GM18867 (cell line): ENCODE measurements at regions not wholly inside any gene's neighbourhood (a gene's known extent, or its start where the extent isn't known, plus 50 kb on each side); places are given as distances from the start of the nearest gene placed in this dataset.
"Not testable (repeated sequence)": the region's sequence is repeated elsewhere in the genome, so short reads cannot be mapped to it uniquely, and the experiment has no call there.

Experiments
- ATAC-seq: cut with Tn5 transposase; IDR thresholded peaks from one replicate; pipeline ENCODE4 v1.9.1; 2021; ENCODE audit warnings: mild to moderate bottlenecking, moderate library complexity; ENCODE audit not compliant: unreplicated experiment

DNA sequence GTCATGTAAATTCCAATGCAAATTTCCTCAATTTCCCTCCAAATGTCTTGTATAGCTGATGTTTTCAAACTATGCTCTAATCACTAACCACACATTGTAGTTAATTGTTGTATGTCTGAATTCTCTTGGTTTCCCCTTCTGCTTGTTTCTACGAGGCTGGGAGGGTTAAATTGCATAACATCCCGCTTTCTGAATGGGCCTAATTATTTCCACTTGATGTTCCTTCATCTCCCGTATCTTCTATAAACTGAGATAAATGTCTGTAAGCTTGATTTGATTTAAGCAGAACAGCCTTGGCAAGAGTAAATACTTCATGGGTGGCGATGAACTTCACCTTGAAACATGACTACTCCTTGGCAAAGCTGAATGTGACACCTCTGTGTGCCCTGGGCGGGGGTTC lies 72.2 kb downstream of the SERINC2 start:
- no peak for ATAC-seq

DNA sequence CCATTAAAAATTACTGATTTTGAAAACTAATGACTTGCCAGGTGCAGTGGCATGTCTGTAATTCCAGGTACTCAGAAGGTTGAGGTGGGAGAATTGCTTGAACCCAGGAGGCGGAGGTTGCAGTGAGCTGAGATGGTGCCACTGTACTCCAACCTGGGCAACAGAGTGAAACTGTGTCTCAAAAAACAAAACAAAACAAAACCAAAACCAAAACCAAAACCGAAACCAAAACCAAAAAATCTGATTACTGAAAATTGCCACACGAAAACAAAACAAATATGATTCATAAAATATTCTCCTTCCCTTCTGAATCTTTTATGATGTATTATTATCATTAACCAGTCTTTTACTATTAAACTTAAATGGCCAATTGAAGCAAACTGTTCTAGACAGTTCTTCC lies 74.1 kb downstream of the SERINC2 start:
- no peak for ATAC-seq

DNA sequence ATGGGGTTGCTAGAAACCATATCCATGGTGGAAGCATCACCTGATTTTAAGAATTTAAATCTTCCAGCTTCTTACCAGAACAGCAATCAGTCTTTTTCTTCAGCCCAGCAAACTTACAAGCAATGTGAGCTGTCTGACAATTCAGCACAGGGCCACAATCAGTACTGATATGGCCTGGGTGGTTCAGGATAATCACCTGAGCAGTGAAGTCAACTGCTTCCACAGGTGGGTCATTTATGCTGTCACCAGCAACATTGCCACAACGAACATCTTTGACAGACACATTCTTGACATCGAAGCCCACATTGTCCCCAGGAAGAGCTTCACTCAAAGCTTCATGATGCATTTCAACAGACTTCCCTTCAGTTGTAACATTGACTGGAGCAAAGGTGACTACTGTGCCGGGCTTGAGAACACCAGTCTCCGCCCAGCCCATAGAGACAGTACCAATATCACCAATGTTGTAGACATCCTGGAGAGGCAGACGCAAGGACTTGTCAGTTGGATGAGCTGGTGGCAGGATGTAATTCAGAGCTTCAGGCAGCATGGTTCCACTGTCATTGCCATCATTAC lies 74.8 kb downstream of the SERINC2 start:
- ATAC-seq = no peak

DNA sequence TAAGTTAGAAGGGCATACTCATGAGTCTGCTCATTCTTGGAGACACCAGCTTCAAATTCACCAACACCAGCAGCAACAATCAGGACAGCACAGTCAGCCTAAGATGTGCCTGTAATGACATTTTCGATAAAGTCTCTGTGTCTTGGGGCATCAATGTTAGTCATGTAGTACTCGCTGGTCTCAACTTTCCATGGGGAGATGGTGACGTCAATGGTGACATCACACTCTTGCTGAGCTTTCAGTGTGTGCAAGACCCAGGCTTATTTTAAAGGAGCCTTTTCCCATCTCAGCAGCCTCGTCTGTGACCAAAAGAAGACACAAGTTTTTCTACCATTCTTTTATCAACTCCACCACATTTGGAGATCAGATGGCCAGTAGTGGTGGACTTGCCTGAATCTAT lies 75.5 kb downstream of the SERINC2 start:
- ATAC-seq = no peak

DNA sequence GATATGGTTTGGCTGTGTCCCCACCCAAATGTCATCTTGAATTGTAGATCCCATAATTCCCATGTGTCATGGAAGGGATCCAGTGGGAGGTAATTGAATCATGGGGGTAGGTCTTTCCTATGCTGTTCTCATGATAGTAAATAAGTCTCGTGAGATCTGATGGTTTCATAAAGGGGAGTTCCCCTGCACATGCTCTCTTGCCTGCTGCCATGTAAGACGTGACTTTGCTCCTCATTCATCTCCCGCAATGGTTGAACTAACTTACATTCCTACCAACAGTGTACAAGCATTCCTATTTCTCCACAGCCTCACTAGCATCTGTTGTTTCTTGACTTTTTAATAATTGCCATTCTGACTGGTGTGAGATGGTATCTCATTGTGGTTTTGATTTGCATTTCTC lies 76.6 kb downstream of the SERINC2 start:
- ATAC-seq = not testable (repeated sequence)

DNA sequence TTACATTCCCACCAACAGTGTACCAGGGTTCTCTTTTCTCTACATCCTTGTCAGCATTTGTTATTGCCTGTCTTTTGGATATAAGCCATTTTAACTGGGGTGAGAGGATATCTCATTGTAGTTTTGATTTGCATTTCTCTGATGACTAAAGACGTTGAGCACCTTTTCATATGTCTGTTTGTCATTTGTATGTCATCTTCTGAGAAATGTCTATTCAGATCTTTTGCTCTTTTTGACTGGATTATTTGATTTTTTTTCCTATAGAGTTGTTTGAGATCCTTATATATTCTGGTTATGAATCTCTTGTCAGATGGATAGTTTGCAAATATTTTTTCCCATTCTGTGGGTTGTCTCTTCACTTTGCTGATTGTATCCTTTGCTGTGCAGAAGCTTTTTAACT lies 77.6 kb downstream of the SERINC2 start:
- ATAC-seq = not testable (repeated sequence)

DNA sequence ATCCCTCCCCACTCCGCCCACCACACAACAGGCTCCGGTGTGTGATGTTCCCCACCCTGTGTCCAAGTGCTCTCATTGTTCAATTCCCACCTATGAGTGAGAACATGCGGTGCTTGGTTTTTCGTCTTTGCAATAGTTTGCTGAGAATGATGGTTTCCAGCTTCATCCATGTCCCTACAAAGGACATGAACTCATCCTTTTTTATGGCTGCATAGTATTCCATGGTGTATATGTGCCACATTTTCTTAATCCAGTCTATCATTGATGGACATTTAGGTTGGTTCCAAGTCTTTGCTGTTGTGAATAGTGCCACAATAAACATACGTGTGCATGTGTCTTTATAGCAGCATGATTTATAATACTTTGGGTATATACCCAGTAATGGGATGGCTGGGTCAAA lies 81.0 kb upstream of the TINAGL1 start:
- not testable (repeated sequence) for ATAC-seq

DNA sequence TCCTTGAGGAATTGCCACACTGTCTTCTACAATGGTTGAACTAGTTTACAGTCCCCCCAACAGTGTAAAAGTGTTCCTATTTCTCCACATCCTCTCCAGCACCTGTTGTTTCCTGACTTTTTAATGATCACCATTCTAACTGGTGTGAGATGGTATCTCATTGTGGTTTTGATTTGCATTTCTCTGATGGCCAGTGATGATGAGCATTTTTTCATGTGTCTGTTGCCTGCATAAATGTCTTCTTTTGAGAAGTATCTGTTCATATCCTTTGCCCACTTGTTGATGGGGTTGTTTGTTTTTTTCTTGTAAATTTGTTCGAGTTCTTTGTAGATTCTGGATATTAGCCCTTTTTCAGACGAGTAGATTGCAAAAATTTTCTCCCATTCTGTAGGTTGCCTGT lies 80.5 kb upstream of the TINAGL1 start:
- not testable (repeated sequence) for ATAC-seq

DNA sequence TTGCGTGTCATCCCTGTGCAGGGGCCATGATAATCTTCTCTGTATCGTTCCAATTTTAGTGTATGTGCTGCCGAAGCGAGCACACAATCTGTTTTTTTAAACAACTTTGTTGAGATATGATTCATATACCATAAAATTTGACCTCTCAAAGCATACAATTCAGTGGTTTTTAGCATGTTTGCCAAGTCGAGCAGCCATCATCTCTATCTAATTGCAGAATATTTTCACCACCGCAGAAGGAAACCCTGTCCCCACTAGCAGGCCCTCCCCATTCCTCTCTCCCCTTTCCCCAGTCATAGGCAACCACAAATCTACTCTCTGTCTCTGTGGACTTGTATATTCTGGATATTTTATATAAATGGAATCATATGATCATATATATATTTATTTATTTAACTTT lies 78.7 kb upstream of the TINAGL1 start:
- no peak for ATAC-seq

DNA sequence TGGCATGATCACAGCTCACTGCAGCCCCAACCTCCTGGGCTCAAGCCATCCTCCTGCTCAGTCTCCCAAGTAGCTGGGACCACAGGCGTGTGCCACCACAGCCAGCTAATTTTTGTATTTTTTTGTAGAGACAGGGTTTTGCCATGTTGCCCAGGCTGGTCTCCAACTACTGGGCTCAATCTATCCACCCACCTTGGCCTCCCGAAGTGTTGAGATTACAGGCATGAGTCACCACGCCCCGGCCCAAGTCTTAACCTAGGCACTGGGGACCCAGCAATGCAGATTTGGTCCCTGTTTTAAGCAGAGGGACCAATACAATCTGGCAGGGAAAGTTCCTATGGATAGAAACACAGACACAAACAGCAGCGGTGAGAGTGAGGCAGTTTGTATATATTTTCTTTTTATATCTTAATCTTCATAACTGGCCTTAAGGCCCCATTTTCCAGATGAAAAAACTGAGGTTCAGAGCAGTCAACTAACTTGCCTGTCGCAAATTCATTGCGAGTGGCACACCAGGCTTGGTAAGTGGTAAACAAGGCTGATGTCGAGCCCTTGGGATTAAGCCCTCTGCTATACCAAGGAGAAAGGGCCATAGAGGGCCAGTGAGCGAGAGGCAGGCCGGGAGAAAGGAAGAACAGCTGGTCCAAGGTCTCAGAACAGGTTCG lies 77.8 kb upstream of the TINAGL1 start:
- no peak for ATAC-seq

DNA sequence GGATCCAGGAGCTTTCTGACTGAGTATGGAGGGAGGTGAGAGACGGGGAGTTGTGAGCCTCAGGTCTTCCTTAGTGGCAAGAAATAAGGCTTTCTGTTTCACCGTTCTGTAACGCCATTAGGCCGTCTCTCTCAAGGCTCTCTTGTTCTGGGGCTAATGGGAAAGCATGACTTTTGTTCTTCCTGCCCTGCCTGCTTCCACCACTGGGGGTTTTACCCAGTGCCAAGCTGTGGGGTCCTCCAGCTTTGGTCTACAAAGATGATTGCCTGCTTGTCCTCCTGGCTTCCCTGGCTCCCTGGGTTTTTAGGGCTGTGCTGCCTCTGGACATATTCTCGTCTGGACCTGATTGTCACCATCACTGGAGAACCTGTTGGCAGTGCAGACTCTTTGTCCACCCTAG lies 74.8 kb upstream of the TINAGL1 start:
- ATAC-seq = no peak

DNA sequence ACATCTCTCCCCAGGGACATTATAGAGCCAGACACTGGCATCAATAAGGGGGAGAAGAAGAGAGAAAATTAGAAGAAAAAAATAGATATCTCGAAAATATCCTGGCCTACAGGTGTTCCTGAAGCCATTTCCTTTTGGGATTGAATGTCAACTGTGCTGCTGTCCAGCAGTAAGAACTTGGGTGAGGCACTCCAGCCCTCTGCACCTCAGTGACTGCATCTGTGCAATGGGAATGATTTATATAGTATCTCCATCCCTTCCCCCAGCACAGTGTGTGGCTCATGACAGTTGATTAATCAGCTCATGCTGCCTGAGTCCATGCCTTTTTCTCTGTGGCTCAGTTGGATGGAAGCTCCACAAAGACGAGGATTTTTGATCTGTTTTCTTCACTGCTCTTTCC lies 74.1 kb upstream of the TINAGL1 start:
- no peak for ATAC-seq

DNA sequence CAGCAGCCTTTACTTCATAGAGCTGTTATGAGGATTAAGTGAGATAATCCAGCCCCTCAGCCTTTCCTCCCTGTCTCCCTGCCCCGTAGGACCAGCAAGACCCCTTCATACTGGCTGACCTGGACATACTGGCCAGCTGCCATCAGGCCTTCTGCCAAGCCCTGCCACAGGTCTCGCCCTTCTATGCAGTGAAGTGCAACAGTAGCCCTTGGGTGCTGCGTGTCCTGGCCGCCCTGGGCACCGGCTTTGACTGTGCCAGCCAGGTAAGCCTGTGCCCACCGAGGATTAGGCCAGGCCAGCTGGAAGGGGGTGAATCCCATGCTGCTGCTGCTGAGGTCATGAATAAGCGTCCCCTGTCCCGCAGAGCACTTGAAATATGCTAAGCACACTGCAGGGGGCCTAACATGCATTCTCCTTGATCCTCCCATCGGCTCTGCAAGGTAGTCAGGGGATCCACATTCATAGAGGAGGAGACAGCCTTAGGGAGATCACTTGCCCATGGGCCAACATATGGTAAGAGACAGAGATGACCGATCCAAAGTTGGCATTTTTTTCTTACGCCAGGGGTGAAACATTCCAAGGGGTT lies 73.3 kb upstream of the TINAGL1 start:
- ATAC-seq = no peak

DNA sequence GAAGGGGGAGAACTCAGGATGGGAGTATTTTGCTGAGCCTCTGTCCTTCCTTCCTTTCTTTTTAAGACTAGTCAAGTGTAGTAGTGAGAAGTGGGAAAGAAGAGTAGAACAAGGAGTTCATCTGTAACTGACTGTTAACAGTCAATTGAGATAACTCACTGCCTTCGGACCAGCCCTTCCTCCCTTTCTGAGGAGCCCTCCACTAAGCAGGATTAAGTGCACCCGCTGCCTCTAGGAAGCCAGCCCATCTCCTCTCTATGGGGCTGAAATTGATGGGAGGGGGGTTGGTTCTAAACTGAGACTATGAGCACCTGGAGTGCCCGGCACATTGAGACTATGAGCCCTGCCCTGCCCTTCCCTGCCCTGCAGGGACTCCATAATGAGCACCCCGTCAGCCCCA lies 72.7 kb upstream of the TINAGL1 start:
- ATAC-seq = no peak

DNA sequence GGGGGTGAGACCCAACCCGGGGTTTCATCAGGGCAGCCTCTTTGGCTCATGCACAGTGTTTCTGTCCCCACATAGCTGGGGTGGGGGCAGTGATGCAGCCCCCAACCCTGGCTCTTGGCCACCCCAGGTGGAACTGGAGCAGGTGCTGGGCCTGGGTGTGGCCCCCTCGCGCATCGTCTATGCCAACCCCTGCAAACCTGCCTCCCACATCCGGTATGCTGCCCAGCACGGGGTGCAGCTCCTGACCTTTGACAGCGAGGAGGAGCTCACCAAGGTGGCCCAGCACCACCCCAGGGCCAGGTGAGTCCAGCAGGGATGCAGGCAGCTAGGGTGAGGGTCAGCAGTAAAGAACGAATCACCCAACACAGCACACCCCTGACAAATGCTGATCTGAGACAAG lies 72.3 kb upstream of the TINAGL1 start:
- no peak for ATAC-seq

DNA sequence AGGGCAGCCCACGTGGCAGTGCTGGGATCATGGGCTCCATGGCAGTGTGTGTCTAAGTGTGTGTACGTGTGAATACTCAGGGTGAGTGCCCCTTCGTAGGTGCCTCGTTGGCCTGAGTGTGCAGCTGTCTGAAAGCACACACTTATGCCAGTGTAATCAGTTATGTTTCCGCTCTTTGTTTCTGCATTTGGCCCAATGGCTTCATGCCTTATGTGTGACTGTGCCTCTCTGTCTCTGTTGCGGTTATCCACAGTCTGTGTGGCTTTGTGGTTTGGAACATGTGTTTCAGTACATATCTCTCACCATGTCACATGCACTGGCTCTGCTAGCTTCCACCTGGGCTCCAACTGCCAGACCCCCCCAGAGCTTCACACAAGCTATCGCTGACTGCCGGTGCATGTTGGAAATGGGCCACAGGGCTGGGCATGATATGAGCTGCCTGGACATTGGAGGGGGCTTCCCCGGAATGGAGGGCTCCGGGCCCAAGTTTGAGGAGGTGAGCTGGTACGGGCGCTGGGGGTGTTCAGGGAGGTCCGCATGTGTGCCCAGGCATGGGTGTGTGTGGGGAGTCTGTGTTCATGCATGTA lies 70.3 kb upstream of the TINAGL1 start:
- ATAC-seq = peak; percentile 62

DNA sequence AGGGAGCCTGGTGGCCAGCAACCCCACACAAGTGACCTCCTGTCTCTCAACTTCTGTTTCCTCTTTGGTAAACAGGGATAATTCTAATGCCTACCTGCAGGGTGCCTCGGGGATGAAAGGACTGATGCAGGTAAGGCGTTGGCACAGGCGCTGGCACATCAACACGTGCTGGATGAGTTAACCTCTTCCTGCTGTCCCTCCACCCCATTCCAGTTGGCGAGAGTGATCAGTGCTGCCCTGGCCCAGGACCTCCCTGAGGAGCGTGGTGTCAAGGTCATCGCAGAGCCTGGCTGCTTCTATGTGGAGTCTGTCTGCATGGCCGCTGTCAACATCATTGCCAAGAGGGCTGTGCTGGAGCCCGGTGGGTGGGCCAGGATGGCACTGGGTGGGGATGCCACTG lies 69.1 kb upstream of the TINAGL1 start:
- ATAC-seq = no peak

DNA sequence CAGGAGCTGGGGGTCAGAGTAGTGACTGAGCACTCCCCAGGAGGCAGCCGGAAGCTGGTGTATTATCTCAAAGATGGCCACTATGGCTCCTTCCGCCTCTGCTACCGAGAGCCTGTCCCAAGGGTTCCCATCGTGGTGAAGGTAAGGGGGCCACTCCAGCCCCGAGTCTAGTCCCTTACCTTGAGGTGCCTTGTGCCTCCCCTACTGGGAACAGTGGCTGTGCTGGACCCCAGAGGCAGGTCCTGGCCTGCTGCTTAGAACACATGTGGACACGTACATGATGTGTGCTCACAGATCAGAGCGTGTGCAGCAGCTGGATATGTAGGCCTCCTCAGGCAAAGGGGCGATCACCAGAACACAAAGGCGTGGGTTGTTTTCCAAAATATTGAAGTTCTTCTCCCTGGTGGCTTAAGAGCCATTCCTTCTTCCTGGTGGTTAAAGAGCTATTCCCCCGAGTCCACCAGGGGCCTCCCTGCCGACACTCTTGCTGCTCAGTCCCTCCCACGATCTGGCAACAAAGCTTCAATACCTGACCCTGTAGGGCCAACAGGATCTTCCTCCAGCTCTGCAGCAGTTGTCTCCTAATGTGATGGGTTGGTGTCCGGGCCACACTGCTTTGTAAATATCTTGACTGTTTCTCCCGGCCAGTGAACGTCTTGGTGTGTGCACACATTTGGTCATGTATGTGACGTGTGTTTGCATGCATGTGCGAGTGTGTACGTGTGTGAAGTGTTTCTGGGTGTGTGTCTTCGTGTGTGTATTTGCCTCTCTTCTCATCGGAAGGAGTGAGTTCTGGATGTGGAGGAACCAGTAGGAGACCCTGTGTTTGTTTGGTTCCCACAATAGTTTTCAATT lies 68.4 kb upstream of the TINAGL1 start:
- no peak for ATAC-seq

DNA sequence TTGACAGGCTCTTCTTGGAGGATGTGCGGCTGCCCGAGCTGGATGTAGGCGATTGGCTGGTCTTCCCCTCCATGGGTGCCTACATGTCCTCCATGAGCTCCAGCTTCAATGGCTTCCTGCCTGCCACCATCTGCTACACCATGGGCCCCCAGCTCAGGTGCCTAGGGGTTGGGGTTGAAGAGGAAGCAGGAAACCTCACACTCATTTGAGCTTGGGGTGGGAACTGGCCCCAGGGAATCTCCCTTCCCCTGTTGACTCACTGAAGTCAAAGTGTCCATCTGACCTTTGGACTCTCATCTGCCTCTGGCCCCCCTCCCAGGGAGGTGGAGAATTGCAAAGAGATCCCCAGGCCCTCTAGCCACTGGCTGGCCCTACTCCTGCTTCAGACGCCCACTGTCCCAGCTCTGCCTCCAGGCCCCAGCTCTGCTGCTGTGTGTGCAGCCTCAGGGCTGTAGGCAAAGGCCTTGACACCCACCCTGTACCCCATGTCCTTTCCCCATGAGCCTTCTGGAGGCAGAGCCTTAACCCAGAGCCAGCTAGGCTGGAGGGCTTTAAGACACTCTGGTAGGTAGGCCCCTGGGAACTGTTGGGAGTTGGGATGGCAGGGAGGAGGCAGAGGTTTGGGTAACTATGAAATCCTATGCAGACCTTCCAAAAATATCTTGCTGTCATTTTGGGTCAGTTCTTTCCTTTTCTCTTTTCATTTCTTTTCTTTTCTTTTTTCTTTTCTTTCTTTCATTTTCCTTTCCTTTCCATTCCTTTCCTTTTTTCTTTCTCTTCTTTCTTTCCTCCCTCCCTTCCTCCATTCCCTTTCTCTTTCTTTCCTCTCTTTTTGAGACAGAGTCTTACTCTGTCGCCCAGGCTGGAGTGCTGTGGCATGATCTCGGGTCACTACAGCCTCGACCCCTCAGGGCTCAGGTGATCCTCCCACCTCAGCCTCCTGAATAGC lies 66.9 kb upstream of the TINAGL1 start:
- peak; percentile 42 for ATAC-seq

DNA sequence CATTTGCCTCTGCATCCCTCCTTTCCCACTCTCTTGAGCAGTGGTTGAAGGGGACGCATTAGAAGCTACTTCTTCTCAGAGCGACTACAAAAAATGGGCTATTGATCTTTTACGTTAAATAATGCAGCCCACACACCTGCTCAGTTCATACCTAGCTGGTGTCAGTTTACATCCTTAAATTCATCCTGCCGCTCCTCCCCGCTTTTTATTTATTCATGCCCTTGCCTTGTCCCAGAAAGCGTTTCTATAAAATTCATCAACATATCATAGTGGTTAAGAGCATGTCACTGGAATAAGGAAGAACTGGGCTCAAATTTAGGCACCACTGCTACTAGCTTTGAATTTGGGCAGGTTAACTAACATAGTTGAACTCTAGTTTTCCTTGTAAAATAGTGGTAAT lies 66.0 kb upstream of the TINAGL1 start:
- ATAC-seq = no peak
